ENCODE measurements at regions not wholly inside any gene's neighbourhood (a gene's known extent, or its start where the extent isn't known, plus 50 kb on each side); places are given as distances from the start of the nearest gene placed in this dataset.

- H3K9me3 Mint-ChIP-seq (ENCODE audit: unreplicated experiment): no peaks in the 10 kb centered on the region
- Histone ChIP-seq H3K36me3 (ENCODE audit: insufficient read depth, low read length) (no peaks in the 10 kb centered on the region), H3K27ac (ENCODE audit: low read depth, low read length) (no peak overlapping the region), H3K27me3 (ENCODE audit: insufficient read depth, low read length) (no peaks in the 10 kb centered on the region), H3K4me2 (ENCODE audit: low read length) (no peak overlapping the region), H4K20me1 (ENCODE audit: insufficient read depth, low read length) (no peaks in the 10 kb centered on the region), H3K4me3 (ENCODE audit: insufficient read depth, low read depth, low read length) (no peak overlapping the region), H2AFZ (ENCODE audit: low read depth, low read length) (no peak overlapping the region), H3K9ac (ENCODE audit: low read length) (no peak overlapping the region), H3K9me3 (ENCODE audit: insufficient read depth, low read depth, low read length) (no peaks in the 10 kb centered on the region), H3K4me1 (ENCODE audit: insufficient read depth, low read length) (no peaks in the 10 kb centered on the region), H3K79me2 (ENCODE audit: insufficient read depth, low read length) (no peaks in the 10 kb centered on the region)
- TF ChIP-seq EZH2 (IDR thresholded peaks at IDR 0.05; ENCODE audit: insufficient read depth, low read length) (no peak), CTCF (IDR thresholded peaks at IDR 0.05; ENCODE audit: insufficient read depth, low read depth, low read length) (no peak)
- no peak overlapping the region for H3K27ac Mint-ChIP-seq (ENCODE audit: unreplicated experiment)
- FAIRE-seq (no peak), DNase-seq (ENCODE audit: low read depth) (no peak)
- H3K4me3 Mint-ChIP-seq (ENCODE audit: unreplicated experiment): no peak overlapping the region
- H3K27me3 Mint-ChIP-seq (ENCODE audit: low read depth, unreplicated experiment): peaks cover 30% of the 10 kb centered on the region
- no peaks in the 10 kb centered on the region for H3K36me3 Mint-ChIP-seq (ENCODE audit: low read depth, unreplicated experiment)
- no peaks in the 10 kb centered on the region for H3K4me1 Mint-ChIP-seq (ENCODE audit: low read depth, unreplicated experiment)
Observed at GRCh38 chr6:40274058-40274457, 313.1 kb downstream of the LRFN2 start.

- Mint-ChIP-seq H3K36me3 (ENCODE audit: low read depth, unreplicated experiment) (no peaks in the 10 kb centered on the region), H3K27me3 (ENCODE audit: low read depth, unreplicated experiment) (peaks cover 39% of the 10 kb centered on the region), H3K9me3 (ENCODE audit: unreplicated experiment) (peaks cover 3% of the 10 kb centered on the region), H3K4me3 (ENCODE audit: unreplicated experiment) (no peak overlapping the region), H3K27ac (ENCODE audit: unreplicated experiment) (no peak overlapping the region), H3K4me1 (ENCODE audit: low read depth, unreplicated experiment) (peaks cover 3% of the 10 kb centered on the region)
- no peaks in the 10 kb centered on the region for H3K9me3 ChIP-seq (ENCODE audit: insufficient read depth, low read depth, low read length)
- H3K36me3 ChIP-seq (ENCODE audit: insufficient read depth, low read length): no peaks in the 10 kb centered on the region
- H3K4me3 ChIP-seq (ENCODE audit: insufficient read depth, low read depth, low read length): no peak overlapping the region
- H3K27me3 ChIP-seq (ENCODE audit: insufficient read depth, low read length): no peaks in the 10 kb centered on the region
- no peaks in the 10 kb centered on the region for H4K20me1 ChIP-seq (ENCODE audit: insufficient read depth, low read length)
- H3K4me2 ChIP-seq (ENCODE audit: low read length): no peak overlapping the region
- no peaks in the 10 kb centered on the region for H3K4me1 ChIP-seq (ENCODE audit: insufficient read depth, low read length)
- no peak overlapping the region for H3K9ac ChIP-seq (ENCODE audit: low read length)
- TF ChIP-seq CTCF (IDR thresholded peaks at IDR 0.05; ENCODE audit: insufficient read depth, low read depth, low read length) (no peak), EZH2 (IDR thresholded peaks at IDR 0.05; ENCODE audit: insufficient read depth, low read length) (no peak)
- H2AFZ ChIP-seq (ENCODE audit: low read depth, low read length): no peak overlapping the region
- DNase-seq (ENCODE audit: low read depth) (no peak), FAIRE-seq (no peak)
- no peaks in the 10 kb centered on the region for H3K79me2 ChIP-seq (ENCODE audit: insufficient read depth, low read length)
- H3K27ac ChIP-seq (ENCODE audit: low read depth, low read length): no peak overlapping the region
Observed at GRCh38 chr6:40268614-40269013, 318.6 kb downstream of the LRFN2 start.

- Mint-ChIP-seq H3K36me3 (ENCODE audit: low read depth, unreplicated experiment) (no peaks in the 10 kb centered on the region), H3K27me3 (ENCODE audit: low read depth, unreplicated experiment) (peaks cover 40% of the 10 kb centered on the region), H3K4me3 (ENCODE audit: unreplicated experiment) (no peak overlapping the region), H3K4me1 (ENCODE audit: low read depth, unreplicated experiment) (peaks cover 3% of the 10 kb centered on the region), H3K9me3 (ENCODE audit: unreplicated experiment) (peaks cover 3% of the 10 kb centered on the region), H3K27ac (ENCODE audit: unreplicated experiment) (no peak overlapping the region)
- DNase-seq (ENCODE audit: low read depth): no peak
- H3K9ac ChIP-seq (ENCODE audit: low read length): no peak overlapping the region
- H3K4me2 ChIP-seq (ENCODE audit: low read length): no peak overlapping the region
- no peak overlapping the region for H3K27ac ChIP-seq (ENCODE audit: low read depth, low read length)
- no peaks in the 10 kb centered on the region for H3K27me3 ChIP-seq (ENCODE audit: insufficient read depth, low read length)
- H4K20me1 ChIP-seq (ENCODE audit: insufficient read depth, low read length): no peaks in the 10 kb centered on the region
- no peak for TF ChIP-seq EZH2 (IDR thresholded peaks at IDR 0.05; ENCODE audit: insufficient read depth, low read length)
- TF ChIP-seq CTCF (IDR thresholded peaks at IDR 0.05; ENCODE audit: insufficient read depth, low read depth, low read length): no peak
- no peaks in the 10 kb centered on the region for H3K9me3 ChIP-seq (ENCODE audit: insufficient read depth, low read depth, low read length)
- H3K36me3 ChIP-seq (ENCODE audit: insufficient read depth, low read length): no peaks in the 10 kb centered on the region
- no peaks in the 10 kb centered on the region for H3K79me2 ChIP-seq (ENCODE audit: insufficient read depth, low read length)
- no peak for FAIRE-seq
- H3K4me3 ChIP-seq (ENCODE audit: insufficient read depth, low read depth, low read length): no peak overlapping the region
- H3K4me1 ChIP-seq (ENCODE audit: insufficient read depth, low read length): no peaks in the 10 kb centered on the region
- no peak overlapping the region for H2AFZ ChIP-seq (ENCODE audit: low read depth, low read length)
Observed at GRCh38 chr6:40268166-40268565, 319.0 kb downstream of the LRFN2 start.

Measured in astrocyte (in vitro differentiated cells and primary cell).